ENCODE measurements at regions not wholly inside any gene's neighbourhood (a gene's known extent, or its start where the extent isn't known, plus 50 kb on each side); places are given as distances from the start of the nearest gene placed in this dataset.
"Not testable (repeated sequence)": the region's sequence is repeated elsewhere in the genome, so short reads cannot be mapped to it uniquely, and the experiment has no call there.

DNA sequence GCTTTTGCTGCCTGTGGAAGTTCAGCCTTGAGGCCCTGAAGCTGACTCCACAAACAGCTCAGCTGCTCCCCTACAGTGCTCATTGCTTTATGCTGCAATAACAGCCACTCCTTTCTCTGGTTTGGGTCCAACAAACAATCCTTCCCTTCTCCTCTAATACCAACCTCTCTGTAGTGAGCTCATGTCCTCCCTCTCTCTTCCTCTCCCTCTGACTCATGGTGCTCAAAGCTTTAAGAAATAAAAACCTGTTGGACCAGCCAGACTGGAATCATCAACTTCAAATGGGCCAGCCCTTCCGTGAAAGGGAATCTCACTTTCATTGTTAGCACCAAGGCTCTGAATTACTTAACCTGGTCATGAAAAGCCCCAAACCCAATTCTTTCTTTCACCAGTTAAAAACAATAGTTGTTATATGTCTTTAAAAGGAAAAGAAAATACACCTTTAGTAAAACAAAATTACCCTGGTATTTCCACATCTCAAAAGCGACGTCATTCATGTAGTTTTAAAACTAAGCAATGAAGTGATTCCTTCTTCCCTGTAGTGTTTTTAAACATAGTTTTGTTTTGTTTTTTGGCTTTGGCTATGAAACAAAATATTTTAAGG is 126.4 kb downstream of the DUSP6 start:
- DNase-seq (no peak), ATAC-seq (peak; percentile 52)
- H3K27ac Mint-ChIP-seq, result peak overlapping the region; percentile 89
- H3K9me3 Mint-ChIP-seq (ENCODE audit: insufficient read depth), result peaks cover 5% of the 10 kb centered on the region
- peaks cover 46% of the 10 kb centered on the region for H3K36me3 Mint-ChIP-seq (ENCODE audit: low read depth)
- H3K4me1 Mint-ChIP-seq (ENCODE audit: low read depth), result peaks cover 79% of the 10 kb centered on the region
- POLR2A ChIA-PET, result interaction anchor here (0.6 to 1.5 kb wide), 8 partner anchors 8 to 127 kb away, joined by 3 to 12 read pairs (median 5); partner anchors contain the start of gene DUSP6
- no peaks in the 10 kb centered on the region for H3K27me3 Mint-ChIP-seq (ENCODE audit: low read depth)
- peak overlapping the region; percentile 45 for H3K4me3 Mint-ChIP-seq
- CTCF ChIA-PET, result interaction anchor here (0.8 to 4.9 kb wide), 11 partner anchors 9 to 206 kb away, joined by 3 to 50 read pairs (median 4); partner anchors contain the start of gene DUSP6

DNA sequence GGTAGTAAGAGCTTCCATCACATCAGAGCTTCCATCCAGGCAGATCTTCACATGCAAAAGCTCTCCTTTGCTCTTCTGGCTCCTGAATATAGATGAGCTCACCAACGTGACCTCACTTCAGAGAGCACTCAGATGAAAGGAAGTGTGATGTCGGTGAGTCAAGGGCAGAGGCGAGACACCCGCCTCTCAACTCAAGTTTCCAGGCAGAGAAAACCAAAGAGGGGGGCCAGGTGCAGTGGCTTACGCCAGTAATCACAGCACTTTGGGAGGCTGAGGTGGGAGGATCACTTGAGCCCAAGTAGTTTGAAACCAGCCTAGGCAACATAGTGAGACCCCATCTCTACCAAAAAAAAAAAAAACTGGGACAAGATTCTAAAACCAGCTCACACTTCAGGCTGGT is 126.9 kb downstream of the DUSP6 start:
- Mint-ChIP-seq H3K36me3 (ENCODE audit: low read depth) (peaks cover 50% of the 10 kb centered on the region), H3K27ac (peak overlapping the region; percentile 89), H3K9me3 (ENCODE audit: insufficient read depth) (peaks cover 5% of the 10 kb centered on the region), H3K27me3 (ENCODE audit: low read depth) (no peaks in the 10 kb centered on the region), H3K4me3 (peak overlapping the region; percentile 30), H3K4me1 (ENCODE audit: low read depth) (peaks cover 75% of the 10 kb centered on the region)
- ChIA-PET CTCF (interaction anchor here (0.6 to 4.9 kb wide), 13 partner anchors 9 to 206 kb away, joined by 3 to 50 read pairs (median 4); partner anchors contain the start of gene DUSP6), POLR2A (interaction anchor here (0.9 to 1.5 kb wide), 7 partner anchors 9 to 128 kb away, joined by 3 to 12 read pairs (median 5); partner anchors contain the start of gene DUSP6)
- peak; percentile 97 for ATAC-seq
- peak; percentile 85 for DNase-seq

DNA sequence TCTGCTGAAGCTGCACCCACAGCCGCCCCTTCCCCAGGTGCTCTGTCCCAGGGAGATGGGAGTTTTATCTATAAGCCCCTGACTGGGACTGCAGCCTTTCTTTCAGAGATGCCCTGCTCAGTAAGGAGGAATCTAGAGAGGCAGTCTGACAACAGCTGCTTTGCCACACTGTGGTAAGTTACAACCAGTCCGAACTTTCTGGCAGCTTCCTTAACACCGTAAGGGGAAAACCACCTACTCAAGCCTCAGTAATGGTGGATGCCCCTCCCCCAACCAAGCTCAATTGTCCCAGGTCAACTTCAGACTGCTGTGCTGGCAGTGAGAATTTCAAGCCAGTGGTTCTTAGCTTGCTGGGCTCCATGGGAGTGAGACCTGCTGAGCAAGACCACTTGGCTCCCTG is 129.7 kb downstream of the DUSP6 start:
- not testable (repeated sequence) for ATAC-seq; DNase-seq; H3K27me3 Mint-ChIP-seq (ENCODE audit: low read depth); H3K4me3 Mint-ChIP-seq; H3K9me3 Mint-ChIP-seq (ENCODE audit: insufficient read depth)
- peaks cover 57% of the 10 kb centered on the region for H3K4me1 Mint-ChIP-seq (ENCODE audit: low read depth)
- ChIA-PET POLR2A (interaction anchor here (1.7 kb wide), 1 partner anchor 130 kb away, joined by 8 read pairs; the partner anchor contains the start of gene DUSP6), CTCF (interaction anchor here (1.2 to 4.9 kb wide), 5 partner anchors 10 to 205 kb away, joined by 3 to 50 read pairs (median 3); no protein-coding TSS in a partner anchor)
- H3K27ac Mint-ChIP-seq, result peak overlapping the region; percentile 73
- H3K36me3 Mint-ChIP-seq (ENCODE audit: low read depth), result peaks cover 49% of the 10 kb centered on the region

DNA sequence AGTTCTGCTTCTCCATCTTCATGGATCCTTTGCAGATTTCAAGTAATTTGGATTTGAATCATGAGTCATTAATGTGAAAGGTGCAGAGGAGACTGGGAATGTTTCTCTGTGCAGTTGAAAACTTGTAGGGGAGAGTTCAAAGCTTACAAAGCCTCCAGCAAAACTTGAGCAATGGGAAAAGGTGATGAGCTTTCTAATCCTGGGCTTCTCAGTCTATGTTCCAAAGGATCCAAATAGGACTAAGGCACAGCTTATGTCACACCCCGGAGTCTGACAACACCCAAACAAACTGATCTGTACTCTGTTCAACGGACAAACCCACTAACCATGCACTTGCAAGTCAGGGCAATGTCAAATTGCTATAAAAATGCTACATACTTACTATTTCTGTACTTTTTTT is 134.8 kb downstream of the DUSP6 start:
- Mint-ChIP-seq H3K36me3 (ENCODE audit: low read depth) (peaks cover 24% of the 10 kb centered on the region), H3K4me3 (no peak overlapping the region), H3K9me3 (ENCODE audit: insufficient read depth) (no peaks in the 10 kb centered on the region), H3K4me1 (ENCODE audit: low read depth) (peaks cover 14% of the 10 kb centered on the region), H3K27ac (no peak overlapping the region), H3K27me3 (ENCODE audit: low read depth) (peaks cover 3% of the 10 kb centered on the region)
- DNase-seq (no peak), ATAC-seq (no peak)
- ChIA-PET POLR2A (no interaction called here), CTCF (interaction anchor here (1.7 kb wide), 1 partner anchor 28 kb away, joined by 3 read pairs; no protein-coding TSS in a partner anchor)

DNA sequence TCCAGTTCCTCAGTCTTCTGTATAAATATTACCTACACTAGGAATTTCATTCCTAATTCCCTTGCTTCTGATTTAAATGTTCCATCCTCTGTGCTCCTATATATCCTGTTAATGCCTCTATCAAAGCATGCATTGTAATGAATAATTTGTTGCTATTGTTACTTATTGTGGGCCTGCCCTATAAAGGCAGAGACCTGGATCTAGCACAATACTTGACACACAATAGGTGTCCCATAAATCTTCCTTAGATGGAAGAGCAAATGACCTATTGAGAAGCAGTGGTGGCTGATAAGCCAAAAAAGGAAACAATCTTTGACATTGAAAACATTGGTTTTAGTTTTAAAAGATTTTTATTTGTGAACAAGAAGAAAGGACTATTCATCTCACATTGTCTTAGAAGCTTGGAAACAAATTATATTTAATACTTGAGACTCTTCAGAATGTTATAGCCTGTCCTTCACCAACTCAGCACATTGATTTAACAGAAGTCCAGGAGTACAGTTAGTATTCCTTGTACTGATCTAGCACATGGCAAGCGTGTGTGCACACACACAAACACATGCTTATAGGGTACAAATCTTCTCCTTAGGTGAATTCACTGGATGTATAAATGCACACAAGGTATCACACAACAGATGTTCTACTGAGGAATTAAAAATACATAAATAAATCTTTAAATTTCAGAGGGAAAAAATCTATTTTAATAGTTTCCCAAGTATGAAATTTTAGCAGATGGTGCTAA is 135.9 kb downstream of the DUSP6 start:
- Mint-ChIP-seq H3K27ac (no peak overlapping the region), H3K36me3 (ENCODE audit: low read depth) (peaks cover 17% of the 10 kb centered on the region), H3K9me3 (ENCODE audit: insufficient read depth) (no peaks in the 10 kb centered on the region), H3K27me3 (ENCODE audit: low read depth) (peaks cover 3% of the 10 kb centered on the region), H3K4me1 (ENCODE audit: low read depth) (peaks cover 13% of the 10 kb centered on the region), H3K4me3 (no peak overlapping the region)
- POLR2A ChIA-PET, result no interaction called here
- ATAC-seq (no peak), DNase-seq (no peak)
- CTCF ChIA-PET, result interaction anchor here (1.0 kb wide), 1 partner anchor 9 kb away, joined by 3 read pairs; no protein-coding TSS in a partner anchor

DNA sequence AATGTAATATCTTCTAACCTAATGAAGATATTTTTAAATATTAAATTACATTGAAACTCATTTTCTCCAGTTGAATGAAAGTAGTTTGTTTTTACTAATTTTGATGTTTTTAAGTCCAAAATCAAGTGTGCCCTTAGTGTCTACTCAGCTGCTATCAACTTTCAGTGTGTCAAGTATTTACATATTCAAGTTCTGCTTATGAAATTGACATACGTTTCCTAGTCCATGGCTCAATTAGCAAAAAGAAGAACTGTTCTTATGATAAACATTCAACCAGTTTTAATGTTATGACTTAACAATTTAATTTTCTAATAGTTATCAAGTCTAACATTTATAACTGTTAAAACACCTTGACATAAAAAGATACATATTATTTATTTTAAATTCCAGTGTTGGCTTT is 137.1 kb downstream of the DUSP6 start:
- Mint-ChIP-seq H3K4me1 (ENCODE audit: low read depth) (peaks cover 12% of the 10 kb centered on the region), H3K9me3 (ENCODE audit: insufficient read depth) (no peaks in the 10 kb centered on the region), H3K27me3 (ENCODE audit: low read depth) (peaks cover 3% of the 10 kb centered on the region), H3K4me3 (no peak overlapping the region), H3K36me3 (ENCODE audit: low read depth) (peaks cover 8% of the 10 kb centered on the region), H3K27ac (no peak overlapping the region)
- CTCF ChIA-PET, result interaction anchor here (1.4 kb wide), 1 partner anchor 247 kb away, joined by 3 read pairs; no protein-coding TSS in a partner anchor
- POLR2A ChIA-PET, result no interaction called here
- DNase-seq (no peak), ATAC-seq (no peak)

DNA sequence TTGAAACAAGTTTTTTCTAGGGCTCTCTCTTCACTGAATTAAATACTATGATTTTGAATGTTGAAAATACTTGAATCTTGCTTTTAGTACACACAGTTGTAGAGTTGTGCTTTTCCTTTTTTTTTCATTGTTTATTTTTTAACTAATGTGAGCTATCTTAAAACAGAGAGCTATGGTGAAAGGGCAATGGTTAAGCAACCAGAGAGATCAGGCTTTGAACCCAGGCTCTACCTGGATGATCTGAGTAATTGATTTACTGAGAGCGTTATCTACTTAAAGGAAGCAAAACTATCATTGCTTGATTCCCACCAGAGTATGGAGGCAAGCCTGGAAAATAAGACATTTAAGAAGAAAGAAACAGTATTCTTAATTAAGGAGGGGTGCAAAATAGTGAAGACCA is 138.6 kb downstream of the DUSP6 start:
- Mint-ChIP-seq H3K36me3 (ENCODE audit: low read depth) (peaks cover 1% of the 10 kb centered on the region), H3K27ac (no peak overlapping the region), H3K4me3 (no peak overlapping the region), H3K4me1 (ENCODE audit: low read depth) (peaks cover 12% of the 10 kb centered on the region), H3K27me3 (ENCODE audit: low read depth) (no peaks in the 10 kb centered on the region), H3K9me3 (ENCODE audit: insufficient read depth) (no peaks in the 10 kb centered on the region)
- ChIA-PET POLR2A (no interaction called here), CTCF (interaction anchor here (1.0 kb wide), 1 partner anchor 11 kb away, joined by 3 read pairs; no protein-coding TSS in a partner anchor)
- DNase-seq (no peak), ATAC-seq (no peak)

DNA sequence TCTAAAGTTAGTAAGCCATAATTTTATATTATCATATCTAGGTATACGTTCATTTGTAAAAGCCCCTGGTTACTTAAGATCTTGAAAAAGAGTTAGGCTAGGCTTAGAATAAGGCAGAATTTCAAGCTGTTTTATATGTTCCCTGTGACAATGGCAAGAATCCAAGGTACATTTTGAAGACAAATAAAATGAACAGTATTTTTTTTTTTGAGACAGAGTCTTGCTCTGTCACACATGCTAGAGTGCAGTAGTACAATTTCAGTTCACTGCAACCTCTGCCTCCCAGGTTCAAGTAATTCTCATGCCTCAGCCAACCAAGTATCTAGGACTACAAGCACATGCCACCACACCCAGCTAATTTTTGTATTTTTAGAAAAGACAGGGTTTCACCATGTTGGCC is 139.2 kb downstream of the DUSP6 start:
- H3K27ac Mint-ChIP-seq, result no peak overlapping the region
- peaks cover 12% of the 10 kb centered on the region for H3K4me1 Mint-ChIP-seq (ENCODE audit: low read depth)
- no peak overlapping the region for H3K4me3 Mint-ChIP-seq
- POLR2A ChIA-PET, result no interaction called here
- CTCF ChIA-PET, result no interaction called here
- H3K9me3 Mint-ChIP-seq (ENCODE audit: insufficient read depth), result no peaks in the 10 kb centered on the region
- H3K27me3 Mint-ChIP-seq (ENCODE audit: low read depth), result no peaks in the 10 kb centered on the region
- no peak for DNase-seq
- no peaks in the 10 kb centered on the region for H3K36me3 Mint-ChIP-seq (ENCODE audit: low read depth)
- no peak for ATAC-seq

DNA sequence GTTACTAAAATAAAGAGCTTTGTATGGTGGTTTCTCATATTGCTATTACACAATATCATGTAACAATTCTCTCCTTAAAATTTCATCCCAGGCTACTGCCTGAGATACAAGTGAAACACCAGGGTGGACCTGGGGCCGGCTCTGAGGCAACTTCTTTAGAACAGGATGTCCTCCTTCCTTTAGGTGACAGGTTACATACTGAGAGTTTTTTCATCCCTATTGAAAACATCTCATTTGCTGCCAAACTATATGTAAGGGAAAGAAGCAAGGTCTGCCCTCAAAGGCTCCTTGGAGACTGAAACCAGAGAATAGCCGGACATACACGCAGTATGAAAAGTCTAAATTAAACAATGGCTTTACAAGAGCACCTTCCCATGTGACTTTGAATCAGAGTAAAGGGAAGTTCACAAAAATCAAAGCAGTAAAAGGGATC is 139.9 kb downstream of the DUSP6 start:
- no peaks in the 10 kb centered on the region for H3K27me3 Mint-ChIP-seq (ENCODE audit: low read depth)
- CTCF ChIA-PET, result interaction anchor here (1.4 kb wide), 1 partner anchor 32 kb away, joined by 5 read pairs; no protein-coding TSS in a partner anchor
- POLR2A ChIA-PET, result interaction anchor here (0.9 kb wide), 1 partner anchor 33 kb away, joined by 3 read pairs; no protein-coding TSS in a partner anchor
- no peaks in the 10 kb centered on the region for H3K9me3 Mint-ChIP-seq (ENCODE audit: insufficient read depth)
- DNase-seq, result no peak
- ATAC-seq, result no peak
- H3K36me3 Mint-ChIP-seq (ENCODE audit: low read depth), result no peaks in the 10 kb centered on the region
- no peak overlapping the region for H3K4me3 Mint-ChIP-seq
- H3K4me1 Mint-ChIP-seq (ENCODE audit: low read depth), result peaks cover 12% of the 10 kb centered on the region
- H3K27ac Mint-ChIP-seq, result no peak overlapping the region

DNA sequence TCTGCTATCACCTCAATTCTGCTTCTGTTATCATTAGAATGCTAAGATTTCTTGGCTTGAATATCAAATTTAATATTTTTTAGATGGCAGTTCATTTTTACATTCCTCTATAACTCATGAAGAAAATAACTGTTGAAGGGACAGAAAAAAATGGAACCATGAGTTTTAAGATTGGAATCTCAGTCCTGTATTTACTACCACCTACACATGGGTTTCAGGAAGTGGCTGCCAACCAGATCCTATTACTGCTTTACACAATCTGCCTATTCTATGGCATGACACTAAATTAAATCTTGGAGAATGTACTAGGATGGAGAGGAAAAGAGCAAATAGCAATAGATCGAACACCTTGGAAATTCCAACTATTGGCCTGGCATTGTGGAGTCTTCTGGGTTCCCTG is 140.8 kb downstream of the DUSP6 start:
- ATAC-seq, result no peak
- H3K27ac Mint-ChIP-seq, result no peak overlapping the region
- H3K4me1 Mint-ChIP-seq (ENCODE audit: low read depth), result peaks cover 15% of the 10 kb centered on the region
- no peak for DNase-seq
- no peaks in the 10 kb centered on the region for H3K9me3 Mint-ChIP-seq (ENCODE audit: insufficient read depth)
- H3K27me3 Mint-ChIP-seq (ENCODE audit: low read depth), result no peaks in the 10 kb centered on the region
- POLR2A ChIA-PET, result interaction anchor here (0.9 kb wide), 1 partner anchor 34 kb away, joined by 3 read pairs; no protein-coding TSS in a partner anchor
- no peaks in the 10 kb centered on the region for H3K36me3 Mint-ChIP-seq (ENCODE audit: low read depth)
- CTCF ChIA-PET, result interaction anchor here (1.4 kb wide), 1 partner anchor 33 kb away, joined by 5 read pairs; no protein-coding TSS in a partner anchor
- no peak overlapping the region for H3K4me3 Mint-ChIP-seq

DNA sequence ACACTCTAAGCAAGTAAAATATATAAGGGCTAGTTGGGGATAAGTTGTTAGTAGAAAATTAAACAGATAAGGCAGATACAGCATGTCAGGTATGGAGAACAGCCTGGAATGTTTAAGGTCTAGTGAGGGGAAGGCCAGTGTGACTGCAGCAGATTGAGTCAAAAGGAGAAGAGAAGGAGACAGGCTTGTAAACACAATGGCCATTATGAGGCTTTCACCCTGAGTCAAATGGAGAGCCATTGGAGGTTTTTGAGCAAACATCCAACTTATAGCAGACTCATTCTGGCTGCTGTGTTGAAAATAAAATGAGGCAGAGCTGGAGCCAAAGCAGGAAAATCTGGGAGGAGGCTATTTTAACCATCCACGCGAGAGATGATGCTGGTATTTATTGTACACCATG is 142.0 kb downstream of the DUSP6 start:
- Mint-ChIP-seq H3K9me3 (ENCODE audit: insufficient read depth) (no peaks in the 10 kb centered on the region), H3K27ac (no peak overlapping the region), H3K4me3 (no peak overlapping the region), H3K27me3 (ENCODE audit: low read depth) (no peaks in the 10 kb centered on the region), H3K36me3 (ENCODE audit: low read depth) (no peaks in the 10 kb centered on the region), H3K4me1 (ENCODE audit: low read depth) (peaks cover 18% of the 10 kb centered on the region)
- ChIA-PET POLR2A (no interaction called here), CTCF (no interaction called here)
- no peak for DNase-seq
- no peak for ATAC-seq

DNA sequence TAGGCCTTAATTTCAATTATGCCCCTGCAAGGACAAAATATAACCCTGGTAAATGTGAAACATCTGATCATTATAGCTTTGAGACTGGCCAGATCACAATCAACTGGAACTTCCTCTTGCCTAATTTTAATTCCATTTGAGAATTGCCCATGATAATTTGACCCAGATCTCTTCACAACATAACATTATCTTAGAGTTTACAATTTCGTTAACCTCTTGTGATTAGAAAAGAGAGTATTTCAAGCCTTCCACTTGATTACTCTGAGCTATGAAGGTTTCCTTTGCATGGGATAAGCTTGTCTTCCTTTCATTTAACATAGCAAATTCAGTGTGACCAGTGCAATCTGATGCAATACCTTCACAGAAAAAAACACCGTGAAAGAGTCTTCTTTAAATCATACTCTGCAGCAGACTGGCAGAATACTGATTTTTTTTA is 143.6 kb downstream of the DUSP6 start:
- Mint-ChIP-seq H3K4me1 (ENCODE audit: low read depth) (peaks cover 18% of the 10 kb centered on the region), H3K4me3 (no peak overlapping the region), H3K36me3 (ENCODE audit: low read depth) (no peaks in the 10 kb centered on the region), H3K27ac (no peak overlapping the region), H3K9me3 (ENCODE audit: insufficient read depth) (no peaks in the 10 kb centered on the region), H3K27me3 (ENCODE audit: low read depth) (no peaks in the 10 kb centered on the region)
- no peak for DNase-seq
- POLR2A ChIA-PET, result no interaction called here
- CTCF ChIA-PET, result no interaction called here
- no peak for ATAC-seq

All from activated CD8-positive, alpha-beta T cell treated with anti-CD3 and anti-CD28 coated beads, Interleukin-2, amount 10 ng/mL, durations not matched to agents 7 days and 5 days (primary cell).